ENCODE measurements at regions not wholly inside any gene's neighbourhood (a gene's known extent, or its start where the extent isn't known, plus 50 kb on each side); places are given as distances from the start of the nearest gene placed in this dataset.

DNA sequence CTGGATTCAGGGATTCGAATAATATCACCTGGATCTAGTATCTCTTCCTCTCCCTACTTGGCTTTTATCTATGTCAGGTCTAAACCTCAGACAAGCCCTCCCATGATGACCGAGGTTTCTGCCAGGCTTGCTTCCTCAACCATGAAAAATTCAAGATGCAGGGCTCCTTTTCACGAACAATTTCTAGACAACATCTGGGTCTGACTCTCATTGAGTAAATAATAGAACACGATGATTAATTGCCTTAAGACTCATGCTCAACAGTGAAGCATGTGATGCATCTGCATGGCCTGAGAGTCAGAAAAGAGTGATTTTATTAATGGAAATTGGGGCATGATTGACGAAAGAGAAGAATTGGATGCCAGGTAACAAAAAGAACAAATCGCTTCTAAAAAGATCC lies 277.2 kb upstream of the ZNF608 start:
- no peak for DNase-seq (ENCODE audit: low read depth)
- no peak overlapping the region for H3K4me3 ChIP-seq (ENCODE audit: low read depth, low read length)
- TF ChIP-seq, protein P1, sequence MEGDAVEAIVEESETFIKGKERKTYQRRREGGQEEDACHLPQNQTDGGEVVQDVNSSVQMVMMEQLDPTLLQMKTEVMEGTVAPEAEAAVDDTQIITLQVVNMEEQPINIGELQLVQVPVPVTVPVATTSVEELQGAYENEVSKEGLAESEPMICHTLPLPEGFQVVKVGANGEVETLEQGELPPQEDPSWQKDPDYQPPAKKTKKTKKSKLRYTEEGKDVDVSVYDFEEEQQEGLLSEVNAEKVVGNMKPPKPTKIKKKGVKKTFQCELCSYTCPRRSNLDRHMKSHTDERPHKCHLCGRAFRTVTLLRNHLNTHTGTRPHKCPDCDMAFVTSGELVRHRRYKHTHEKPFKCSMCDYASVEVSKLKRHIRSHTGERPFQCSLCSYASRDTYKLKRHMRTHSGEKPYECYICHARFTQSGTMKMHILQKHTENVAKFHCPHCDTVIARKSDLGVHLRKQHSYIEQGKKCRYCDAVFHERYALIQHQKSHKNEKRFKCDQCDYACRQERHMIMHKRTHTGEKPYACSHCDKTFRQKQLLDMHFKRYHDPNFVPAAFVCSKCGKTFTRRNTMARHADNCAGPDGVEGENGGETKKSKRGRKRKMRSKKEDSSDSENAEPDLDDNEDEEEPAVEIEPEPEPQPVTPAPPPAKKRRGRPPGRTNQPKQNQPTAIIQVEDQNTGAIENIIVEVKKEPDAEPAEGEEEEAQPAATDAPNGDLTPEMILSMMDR (IDR thresholded peaks at IDR 0.05; ENCODE audit: low read depth, low read length, missing control alignments): no peak
- in situ Hi-C loops (cut with HindIII; ENCODE audit: low sequenced_read_pairs): no loop called here

DNA sequence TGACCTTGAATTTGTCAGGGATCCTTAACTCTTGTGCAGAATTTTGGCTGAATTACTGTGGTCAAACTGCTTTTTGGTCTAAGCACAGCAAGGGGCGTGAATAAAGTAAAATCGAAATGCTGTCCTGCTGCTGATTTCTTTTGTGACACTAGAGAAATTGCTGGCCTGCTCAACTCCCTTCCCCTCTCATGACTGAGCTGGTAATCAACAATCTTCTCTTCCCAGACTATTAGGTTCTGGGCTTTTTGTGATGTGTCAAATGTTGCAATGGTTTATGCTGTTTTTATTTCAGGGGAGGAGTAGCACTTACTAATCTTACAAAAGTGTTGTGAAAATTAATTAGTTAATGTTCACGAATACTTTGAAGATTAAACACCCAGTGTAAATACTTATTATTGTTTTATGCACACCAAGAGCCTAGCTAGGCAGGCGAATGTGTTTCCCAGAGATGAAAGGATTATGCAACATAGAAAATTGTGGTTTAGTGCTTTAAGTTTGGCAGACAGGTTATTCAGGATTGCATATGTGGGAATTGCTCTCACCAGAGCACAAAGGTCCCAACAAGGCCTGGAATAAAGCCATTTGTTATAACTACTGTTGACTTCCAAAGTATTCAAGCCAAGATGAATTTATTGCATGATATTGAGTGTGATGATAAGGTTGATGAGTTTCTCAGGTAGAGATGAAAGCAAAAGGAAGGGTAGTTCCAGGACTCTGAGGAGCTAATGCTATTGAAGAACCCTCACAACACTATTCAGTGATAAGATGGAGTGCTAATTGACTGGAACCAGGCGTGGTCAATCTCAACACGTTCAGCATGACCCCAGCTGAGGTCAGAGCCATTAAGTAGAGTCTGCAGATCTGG lies 280.7 kb upstream of the ZNF608 start:
- H3K4me3 ChIP-seq (ENCODE audit: low read depth, low read length): no peak overlapping the region
- TF ChIP-seq, protein P1 (IDR thresholded peaks at IDR 0.05; ENCODE audit: low read depth, low read length, missing control alignments): no peak
- in situ Hi-C loops (cut with HindIII; ENCODE audit: low sequenced_read_pairs): no loop called here
- DNase-seq (ENCODE audit: low read depth): peak; percentile 53

DNA sequence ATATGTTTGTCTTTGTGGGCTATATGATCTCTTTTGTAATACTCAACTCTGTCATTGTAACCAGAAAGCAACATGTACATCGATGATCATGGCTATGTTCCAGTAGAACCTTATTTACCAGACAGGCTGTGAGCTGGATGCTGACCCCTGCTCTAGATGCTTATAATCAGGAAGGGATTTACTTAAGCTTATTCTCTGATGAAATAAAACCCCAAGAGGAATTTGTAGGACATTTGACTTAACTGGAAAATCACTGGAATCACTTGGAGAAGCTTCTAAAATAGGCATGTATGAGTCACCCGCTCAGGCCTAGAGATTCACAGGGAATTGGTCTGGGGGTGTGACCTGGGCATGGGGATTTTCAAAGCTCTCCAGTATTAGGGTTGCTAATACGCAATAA lies 285.8 kb upstream of the ZNF608 start:
- in situ Hi-C loops (cut with HindIII; ENCODE audit: low sequenced_read_pairs): no loop called here
- no peak for DNase-seq (ENCODE audit: low read depth)
- TF ChIP-seq, protein P1 (IDR thresholded peaks at IDR 0.05; ENCODE audit: low read depth, low read length, missing control alignments): no peak
- no peak overlapping the region for H3K4me3 ChIP-seq (ENCODE audit: low read depth, low read length)

DNA sequence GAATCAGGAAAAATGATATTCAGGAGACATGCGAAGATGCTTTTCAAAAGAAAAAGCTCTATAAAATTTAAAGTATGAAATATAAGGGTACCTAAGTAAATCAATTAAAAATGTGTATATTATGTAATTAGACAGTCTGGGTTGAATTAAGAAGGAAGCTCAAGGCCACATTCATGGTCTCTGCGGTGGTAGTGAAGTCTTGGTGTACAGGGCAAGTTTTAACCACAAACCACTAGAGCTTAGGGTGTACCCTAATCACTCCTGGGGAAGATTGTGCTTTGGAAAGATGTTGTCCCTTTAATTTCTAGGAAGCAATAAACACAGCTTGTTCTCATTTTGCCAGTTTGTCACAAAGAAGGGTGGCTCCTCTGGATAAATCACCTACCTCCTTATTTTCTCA lies 287.2 kb upstream of the ZNF608 start:
- TF ChIP-seq, protein P1 (IDR thresholded peaks at IDR 0.05; ENCODE audit: low read depth, low read length, missing control alignments): no peak
- DNase-seq (ENCODE audit: low read depth): no peak
- in situ Hi-C loops (cut with HindIII; ENCODE audit: low sequenced_read_pairs): no loop called here
- H3K4me3 ChIP-seq (ENCODE audit: low read depth, low read length): no peak overlapping the region

DNA sequence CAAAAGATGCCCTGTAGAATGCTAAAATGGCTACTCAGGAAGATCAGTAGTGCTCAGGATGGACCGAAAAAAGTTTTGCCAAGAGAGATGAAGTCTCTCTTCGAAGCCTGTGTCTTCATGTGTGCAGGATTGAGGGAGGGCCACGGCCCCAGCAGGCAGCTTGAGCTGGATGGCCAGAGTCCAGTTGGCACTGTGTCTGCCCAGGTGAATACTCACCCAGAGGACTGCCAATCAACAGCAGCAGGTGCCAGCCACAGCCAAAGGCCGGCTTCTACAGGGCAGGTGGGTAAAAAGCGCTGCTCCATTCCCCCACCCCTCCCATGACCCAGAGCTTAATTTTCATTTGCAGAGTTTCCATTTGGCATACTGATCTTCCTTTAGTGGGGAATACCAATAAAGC lies 287.9 kb upstream of the ZNF608 start:
- TF ChIP-seq, protein P1 (IDR thresholded peaks at IDR 0.05; ENCODE audit: low read depth, low read length, missing control alignments): no peak
- no peak for DNase-seq (ENCODE audit: low read depth)
- in situ Hi-C loops (cut with HindIII; ENCODE audit: low sequenced_read_pairs): no loop called here
- H3K4me3 ChIP-seq (ENCODE audit: low read depth, low read length): no peak overlapping the region

DNA sequence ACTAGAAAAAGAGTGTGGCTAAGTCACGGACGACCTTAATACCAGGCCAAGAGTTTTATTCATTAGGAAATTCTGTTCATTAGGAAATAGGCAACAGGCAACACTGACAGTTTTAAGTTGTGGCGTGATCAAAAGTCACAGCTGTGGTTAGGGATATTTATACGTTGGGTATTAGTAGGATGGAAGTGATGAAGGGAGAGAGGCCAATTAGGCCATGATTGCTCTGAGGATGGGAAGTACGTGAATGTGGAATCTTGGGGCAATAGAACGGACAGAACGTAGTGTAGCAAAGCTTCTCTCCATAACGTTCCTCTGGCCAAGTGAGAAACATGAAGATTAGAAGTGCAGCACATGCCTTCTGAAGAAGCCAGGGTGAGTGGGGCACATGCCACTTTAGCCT lies 290.1 kb upstream of the ZNF608 start:
- TF ChIP-seq, protein P1 (IDR thresholded peaks at IDR 0.05; ENCODE audit: low read depth, low read length, missing control alignments): no peak
- H3K4me3 ChIP-seq (ENCODE audit: low read depth, low read length): no peak overlapping the region
- in situ Hi-C loops (cut with HindIII; ENCODE audit: low sequenced_read_pairs): no loop called here
- DNase-seq (ENCODE audit: low read depth): no peak
